ENCODE measurements at regions not wholly inside any gene's neighbourhood (a gene's known extent, or its start where the extent isn't known, plus 50 kb on each side); places are given as distances from the start of the nearest gene placed in this dataset.

GRCh38 chr12:59886131-59886733 lies 290.4 kb downstream of the SLC16A7 start:
- H4K20me1 ChIP-seq (ENCODE audit: insufficient read depth): no peaks in the 10 kb centered on the region
- DNase-seq (ENCODE audit: low read depth, low spot score) (no peak), ATAC-seq (no peak)
- no peaks in the 10 kb centered on the region; a peak in 1 of 4 replicates for H3K9me3 ChIP-seq (ENCODE audit: control insufficient read depth in 1 of 2, insufficient read depth in 1 of 2, low read depth in 1 of 2, low read length in 2 of 2)
- no peak overlapping the region for H3K9ac ChIP-seq (ENCODE audit: low read length)
- no peak for TF ChIP-seq RAD21 (IDR thresholded peaks at IDR 0.05; ENCODE audit: low read depth)
- TF ChIP-seq EZH2 (IDR thresholded peaks at IDR 0.05): no peak
- TF ChIP-seq ATF3 (IDR thresholded peaks at IDR 0.05): no peak
- no peak for TF ChIP-seq JUND (IDR thresholded peaks at IDR 0.05)
- no peak for TF ChIP-seq SRF (IDR thresholded peaks at IDR 0.05; ENCODE audit: low read depth)
- TF ChIP-seq ELF1 (IDR thresholded peaks at IDR 0.05; ENCODE audit: borderline replicate concordance, low read depth): no peak
- TF ChIP-seq SP1 (IDR thresholded peaks at IDR 0.05; ENCODE audit: low read depth): no peak
- no peak for TF ChIP-seq EZH2phosphoT487 (IDR thresholded peaks at IDR 0.05; ENCODE audit: borderline replicate concordance)
- no peak for TF ChIP-seq POLR2AphosphoS5 (IDR thresholded peaks at IDR 0.05; ENCODE audit: low read depth, low read length)
- TF ChIP-seq ZNF274 (IDR thresholded peaks at IDR 0.05; ENCODE audit: low read depth, low read length): no peak
- TF ChIP-seq REST (IDR thresholded peaks at IDR 0.05; ENCODE audit: low read depth): no peak
- TF ChIP-seq ZFX (IDR thresholded peaks at IDR 0.05): no peak
- TF ChIP-seq EGR1 (IDR thresholded peaks at IDR 0.05; ENCODE audit: low read depth): no peak
- no peak for TF ChIP-seq FOSL1 (IDR thresholded peaks at IDR 0.05; ENCODE audit: low read depth)
- no peak for TF ChIP-seq POLR2A (IDR thresholded peaks at IDR 0.05; ENCODE audit: borderline replicate concordance, extremely low read depth, insufficient read depth, insufficient read length)
- no peaks in the 10 kb centered on the region for H3K79me2 ChIP-seq (ENCODE audit: insufficient read depth, low read length)
- H3K4me1 ChIP-seq (ENCODE audit: control insufficient read depth in 1 of 2, insufficient read depth in 2 of 2, low read length in 2 of 2): no peaks in the 10 kb centered on the region
- no peak overlapping the region for H2AFZ ChIP-seq (ENCODE audit: low read depth, low read length, poor library complexity, severe bottlenecking)
- intact Hi-C loops (cut with micrococcal nuclease): no loop called here
- H3K9me2 ChIP-seq (ENCODE audit: insufficient read depth): no peaks in the 10 kb centered on the region
- no peak overlapping the region for H3K27ac ChIP-seq (ENCODE audit: low read depth, low read length)
- ChIA-PET POLR2A (no interaction called here), RAD21 (ENCODE audit: low non-redundant PET in 1 of 2, low total read pairs in 2 of 2, uncharacterized antibody in 2 of 2, unreplicated experiment in 2 of 2) (no interaction called here), CTCF (no interaction called here)
- no peak overlapping the region for H3K4me3 ChIP-seq (replicated peaks in 1 of 2; ENCODE audit: low read depth in 1 of 2, low read length in 2 of 2)
- no peak overlapping the region for H3K4me2 ChIP-seq (ENCODE audit: low read length)
- no peaks in the 10 kb centered on the region for H3K27me3 ChIP-seq (ENCODE audit: insufficient read depth, low read length)
- no TSS peak for BruUV-seq (replicated peaks)
- H3K36me3 ChIP-seq (ENCODE audit: control insufficient read depth in 1 of 2, insufficient read depth in 2 of 2, low read length in 2 of 2): no peaks in the 10 kb centered on the region
